SKM-1 treated with dmso at 0.1 percent for 144 hours (cell line): ENCODE measurements at regions not wholly inside any gene's neighbourhood (a gene's known extent, or its start where the extent isn't known, plus 50 kb on each side); places are given as distances from the start of the nearest gene placed in this dataset.

Experiments used
- DNase-seq: peaks from one replicate; lab custom pipeline; 2025; ENCODE audit not compliant: unreplicated experiment; lab: John Stamatoyannopoulos, UW

DNA sequence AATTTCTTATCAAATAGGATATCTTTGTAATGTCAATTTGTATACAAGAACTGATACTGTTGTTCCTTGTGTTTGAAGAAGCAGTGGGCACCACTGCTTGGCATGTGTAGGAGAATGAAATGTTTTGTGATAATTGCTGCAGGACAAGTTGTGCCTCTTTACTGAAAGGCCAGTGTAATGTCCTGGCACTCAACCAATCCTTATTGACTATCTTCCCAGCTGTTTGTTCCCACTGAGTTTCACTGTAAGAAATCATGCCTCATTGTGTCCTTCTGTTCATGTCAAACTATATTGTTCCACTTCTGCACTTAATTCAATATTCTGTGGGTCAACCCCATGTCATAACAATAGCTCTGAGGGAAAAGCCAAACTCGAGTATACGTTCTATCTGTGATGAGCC lies 136.1 kb upstream of the FAM83B start:
- no peak for DNase-seq

DNA sequence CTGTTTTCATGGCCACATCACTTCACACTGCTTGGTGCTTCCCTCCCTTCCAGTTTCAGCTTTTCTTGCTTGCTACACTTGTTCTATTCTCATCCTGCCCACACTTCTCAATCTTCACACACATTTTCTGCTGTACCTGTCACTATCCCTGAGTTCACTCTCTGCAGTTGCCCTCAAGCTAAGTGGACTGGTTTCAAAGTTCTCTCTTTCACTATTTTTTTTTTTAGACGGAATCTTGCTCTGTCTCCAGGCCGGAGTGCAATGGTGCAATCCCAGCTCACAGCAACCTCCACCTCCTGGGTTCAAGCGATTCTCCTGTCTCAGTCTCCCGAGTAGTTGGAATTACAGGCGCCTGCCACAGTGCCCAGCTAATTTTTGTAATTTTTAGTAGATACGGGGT lies 130.6 kb upstream of the FAM83B start:
- DNase-seq = no peak

DNA sequence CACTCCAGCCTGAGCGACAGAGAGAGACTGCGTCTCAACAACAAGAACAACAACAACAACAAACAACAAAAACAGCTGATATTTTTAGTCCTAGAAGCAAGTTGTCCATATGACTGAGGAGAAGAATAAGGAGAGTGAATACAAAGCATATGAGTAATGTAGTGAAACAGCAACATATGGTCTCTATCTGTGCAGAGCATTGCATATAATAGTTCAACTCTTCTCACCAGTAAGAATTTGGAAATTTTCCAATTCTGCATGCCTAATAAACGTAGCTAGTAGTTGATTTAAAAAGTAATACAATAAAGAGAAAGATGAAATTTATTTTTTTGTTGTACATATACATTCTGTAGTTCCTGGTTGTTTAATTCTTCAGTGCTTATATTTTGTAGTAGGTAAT lies 129.7 kb upstream of the FAM83B start:
- no peak for DNase-seq

DNA sequence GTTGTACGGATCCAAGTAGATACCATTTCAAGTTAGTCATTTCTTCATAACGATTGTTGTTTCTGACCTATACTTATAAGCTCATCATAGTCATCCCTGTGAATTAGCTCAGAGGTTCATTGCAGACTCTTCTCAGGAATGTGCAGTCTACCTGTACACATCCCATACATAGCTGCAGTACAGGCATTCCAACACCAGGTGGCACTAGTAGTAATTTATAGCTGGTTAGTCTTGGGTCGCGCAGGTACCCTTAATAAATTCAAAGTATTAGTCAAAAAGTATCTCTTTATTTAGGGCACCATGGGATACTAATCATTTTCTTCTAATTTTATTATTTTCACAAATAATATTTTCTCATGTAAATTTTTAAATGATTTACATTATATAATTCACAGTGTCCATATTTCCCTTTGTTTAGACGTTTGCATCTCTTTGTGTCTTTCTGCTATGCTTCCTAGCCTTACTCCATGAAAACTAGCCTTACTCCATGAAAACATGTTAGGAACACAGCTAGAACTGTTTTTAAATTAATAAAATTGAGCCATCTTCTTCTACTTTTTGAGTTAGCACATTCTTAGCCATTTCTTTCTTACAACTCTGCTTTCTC lies 128.6 kb upstream of the FAM83B start:
- DNase-seq = peak; percentile 15

DNA sequence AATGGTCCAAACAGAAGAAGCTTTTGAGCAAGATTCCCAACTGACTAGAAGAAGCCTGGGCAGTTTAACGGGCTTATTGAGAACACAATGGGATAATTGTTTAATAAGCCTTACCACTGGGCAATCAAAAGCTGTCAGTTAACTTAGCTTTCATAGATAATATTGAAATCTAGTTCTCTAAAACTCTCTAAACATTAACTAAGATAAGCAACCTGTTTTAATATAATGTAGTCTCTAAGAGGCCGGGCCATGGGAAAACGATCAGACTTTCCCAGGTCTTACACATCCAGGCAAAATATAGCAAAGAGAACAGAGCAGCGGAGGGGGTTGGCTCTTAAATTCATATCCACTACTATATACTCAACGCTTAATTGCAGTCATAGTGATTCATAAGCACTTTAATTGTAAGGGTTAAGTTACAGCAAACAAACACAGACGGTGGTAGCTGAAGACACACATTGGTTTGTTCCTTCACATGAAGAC lies 128.0 kb upstream of the FAM83B start:
- no peak for DNase-seq

DNA sequence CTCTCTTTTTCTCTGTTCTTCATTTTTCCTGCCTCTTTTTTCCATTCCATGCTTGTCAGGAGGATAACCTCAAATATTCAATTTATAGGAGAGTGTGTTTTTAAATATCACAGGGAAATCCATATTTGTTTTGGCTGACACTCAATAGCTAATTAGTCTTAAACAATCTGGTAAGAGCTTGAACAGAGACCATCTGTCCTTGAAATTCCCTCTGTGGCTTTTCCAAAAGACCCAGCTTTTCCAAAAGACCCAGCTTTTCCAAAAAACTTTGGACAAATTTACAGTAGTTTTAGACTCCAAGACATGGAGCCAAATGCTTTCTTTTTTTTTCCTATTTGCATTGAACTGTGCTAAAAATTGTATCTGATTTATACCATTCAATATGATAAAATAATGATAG lies 127.4 kb upstream of the FAM83B start:
- DNase-seq = no peak

DNA sequence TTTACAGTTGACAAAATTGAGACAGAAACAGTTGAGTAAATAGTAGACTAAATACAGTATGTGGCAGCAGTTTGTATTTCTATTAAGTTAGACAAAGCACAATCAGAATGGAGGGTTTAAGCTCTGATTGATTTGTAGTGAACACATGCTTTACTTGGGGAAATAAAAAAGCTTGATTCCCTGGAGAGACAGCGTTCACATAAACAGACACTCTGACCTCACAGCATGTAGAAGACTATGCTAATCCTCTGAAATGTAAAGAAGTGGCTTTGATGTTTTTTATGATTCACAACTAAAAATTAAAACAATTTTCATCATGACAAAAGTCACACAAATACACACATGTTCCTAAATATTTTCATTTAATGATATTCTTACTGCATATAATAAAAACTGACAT lies 126.9 kb upstream of the FAM83B start:
- DNase-seq = no peak

DNA sequence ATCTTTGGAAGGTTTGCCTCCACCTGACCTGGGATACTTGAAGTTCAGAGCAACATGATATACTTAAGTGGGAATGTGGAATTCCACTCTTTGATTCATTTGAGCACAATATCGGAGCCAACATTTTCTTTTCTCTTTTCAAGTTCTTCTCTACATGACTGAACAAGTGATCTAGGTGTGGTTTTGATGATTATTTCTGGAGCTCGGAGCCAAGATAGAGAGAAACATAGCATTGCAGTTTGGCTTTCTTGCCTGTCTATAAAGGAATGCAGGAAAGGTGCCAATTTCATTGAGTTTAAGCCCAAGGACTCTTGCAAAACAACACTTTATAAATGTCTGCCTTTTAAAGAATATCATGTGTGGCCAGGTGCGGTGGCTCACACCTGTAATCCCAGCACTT lies 124.2 kb upstream of the FAM83B start:
- no peak for DNase-seq

DNA sequence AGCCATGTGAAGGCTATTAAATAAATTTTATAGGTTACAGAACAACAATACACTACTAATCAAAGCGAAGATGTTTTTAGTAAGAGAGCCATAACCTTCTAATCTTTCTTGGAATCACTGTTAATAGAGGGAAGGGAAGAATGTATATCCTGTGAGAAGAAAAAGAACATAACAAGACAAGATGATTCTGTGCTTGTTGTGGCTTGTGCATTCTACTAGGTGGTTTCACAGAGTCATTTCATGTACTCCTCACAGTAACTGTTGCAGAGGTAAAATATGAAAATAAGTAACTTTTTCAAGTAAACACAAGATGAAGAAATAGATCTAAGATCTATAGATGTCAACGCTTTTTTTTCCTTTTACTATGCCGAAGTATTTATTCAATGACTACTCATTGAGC lies 116.9 kb upstream of the FAM83B start:
- DNase-seq = no peak

DNA sequence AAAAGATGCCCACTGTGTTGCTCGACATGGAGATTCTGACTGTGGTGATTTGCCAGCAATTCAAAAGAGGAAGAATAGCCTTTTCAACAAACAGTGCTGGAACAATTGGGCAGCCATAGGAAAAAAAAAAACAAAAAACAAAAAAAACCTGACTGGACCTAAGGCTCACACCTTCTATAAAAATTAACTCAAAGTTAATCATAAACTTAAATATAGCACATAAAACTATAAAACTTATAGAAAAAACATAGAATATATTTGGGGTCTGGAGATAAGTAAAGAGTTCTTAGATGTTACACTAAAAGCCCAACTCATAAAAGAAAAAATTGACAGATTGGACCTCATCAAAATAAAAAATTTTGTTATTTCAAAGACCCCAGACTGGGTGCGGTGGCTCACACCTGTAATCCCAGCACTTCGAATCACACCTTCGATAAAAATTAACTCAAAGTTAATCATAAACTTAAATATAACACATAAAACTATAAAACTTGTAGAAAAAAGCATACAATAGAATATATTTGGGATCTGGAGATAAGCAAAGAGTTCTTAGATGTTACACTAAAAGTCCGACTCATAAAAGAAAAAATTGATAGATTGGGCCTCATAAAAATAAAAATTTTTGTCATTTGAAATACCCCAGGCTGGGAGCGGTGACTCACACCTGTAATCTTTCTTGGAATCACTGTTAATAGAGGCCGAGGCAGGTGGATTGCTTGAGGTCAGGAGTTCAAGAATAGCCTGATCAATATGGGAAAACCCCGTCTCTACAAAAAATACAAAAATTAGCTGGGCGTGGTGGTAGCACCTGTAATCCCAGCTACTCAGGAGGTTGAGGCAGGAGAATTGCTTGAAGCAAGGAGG lies 115.6 kb upstream of the FAM83B start:
- no peak for DNase-seq

DNA sequence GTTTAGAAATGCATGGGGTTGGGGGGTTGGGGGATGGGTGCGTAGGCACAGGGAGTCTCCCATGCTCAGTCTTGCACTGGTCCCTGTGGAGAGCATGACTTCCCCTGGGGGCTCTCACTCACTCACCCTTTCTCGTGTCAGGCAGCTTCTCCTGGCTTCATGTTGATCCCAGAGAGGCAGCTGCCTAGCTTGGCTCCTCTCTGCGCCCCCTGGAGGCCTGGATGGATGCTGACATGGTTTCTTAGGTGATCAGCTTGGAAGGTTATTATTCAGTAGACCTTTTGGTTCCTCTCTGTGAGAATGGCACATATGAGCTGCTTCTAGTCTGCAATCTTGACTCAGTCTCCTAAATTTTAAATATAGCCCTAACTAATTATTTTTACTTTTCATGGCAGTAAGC lies 109.3 kb upstream of the FAM83B start:
- DNase-seq = peak; percentile 4

DNA sequence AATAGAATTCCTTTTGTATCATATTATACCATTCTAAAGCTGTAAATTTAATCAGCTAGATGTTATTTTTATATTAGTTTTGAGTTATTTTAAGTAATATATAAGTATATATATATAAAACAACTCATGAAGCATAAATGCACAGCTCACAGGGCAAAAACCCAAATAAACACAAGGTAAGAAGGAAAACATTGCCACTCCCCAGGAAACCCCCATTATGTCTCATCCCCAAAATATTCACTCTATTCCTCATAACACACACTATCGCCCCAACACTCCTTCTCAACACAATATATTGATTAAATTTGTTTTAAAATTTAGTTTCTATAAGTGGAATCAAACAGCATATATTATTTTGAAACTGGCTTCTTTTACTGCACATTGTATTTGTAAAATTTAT lies 98.6 kb upstream of the FAM83B start:
- DNase-seq = no peak

DNA sequence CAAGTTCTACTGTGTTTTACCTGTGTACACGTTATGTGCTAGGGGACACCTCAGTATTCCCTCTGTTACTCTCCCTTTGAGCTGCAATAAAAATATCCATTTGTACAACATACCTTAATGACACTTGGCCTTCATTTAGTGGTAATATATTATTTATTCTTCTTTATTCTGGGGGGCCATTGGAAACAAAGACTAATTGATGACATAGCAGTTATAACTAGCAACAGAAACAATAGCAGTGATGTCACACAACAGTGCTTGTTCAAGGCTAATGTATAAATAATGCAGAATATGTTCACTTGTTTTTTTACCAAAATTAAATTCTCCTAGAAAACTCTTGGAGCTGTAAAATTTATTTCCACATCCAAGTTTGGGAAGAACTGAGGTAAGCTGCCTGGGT lies 92.2 kb upstream of the FAM83B start:
- no peak for DNase-seq

DNA sequence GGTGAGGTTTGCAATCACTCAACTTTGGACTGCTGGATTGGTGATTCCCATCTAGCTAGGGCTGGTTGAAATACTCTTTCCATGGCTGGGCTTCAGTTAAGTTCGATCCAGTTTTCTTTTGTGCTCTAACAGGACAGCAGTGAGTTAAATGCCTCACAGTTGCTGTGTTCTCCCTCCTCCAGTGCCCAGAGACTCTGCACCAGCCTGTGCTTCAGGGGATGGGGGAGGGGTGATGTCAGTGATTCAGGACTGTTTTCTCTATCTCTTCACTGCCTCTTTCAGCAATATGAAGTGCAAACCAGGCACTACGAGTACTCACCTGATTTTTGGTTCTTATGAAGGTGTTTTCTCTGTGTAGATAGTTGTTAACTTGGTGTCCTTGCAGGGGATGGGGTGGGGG lies 88.2 kb upstream of the FAM83B start:
- no peak for DNase-seq

DNA sequence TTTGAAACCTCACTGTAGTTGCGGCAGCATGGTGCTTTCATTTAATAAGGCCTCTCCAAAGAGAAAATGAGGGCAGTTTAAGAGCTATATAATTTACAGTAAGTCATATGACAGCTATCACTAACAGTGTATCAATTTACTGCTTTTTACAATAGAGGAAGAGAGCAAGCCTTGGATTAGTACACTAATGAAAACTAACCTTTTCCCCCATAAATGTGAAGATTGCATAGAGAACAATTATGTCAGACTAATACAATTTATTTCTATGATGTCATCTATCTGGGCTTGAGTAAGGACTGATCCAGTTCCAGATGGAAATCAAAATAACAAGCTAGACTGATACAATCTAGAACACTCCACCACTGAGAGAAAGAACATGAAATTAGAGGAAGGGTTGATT lies 78.1 kb upstream of the FAM83B start:
- DNase-seq = no peak

DNA sequence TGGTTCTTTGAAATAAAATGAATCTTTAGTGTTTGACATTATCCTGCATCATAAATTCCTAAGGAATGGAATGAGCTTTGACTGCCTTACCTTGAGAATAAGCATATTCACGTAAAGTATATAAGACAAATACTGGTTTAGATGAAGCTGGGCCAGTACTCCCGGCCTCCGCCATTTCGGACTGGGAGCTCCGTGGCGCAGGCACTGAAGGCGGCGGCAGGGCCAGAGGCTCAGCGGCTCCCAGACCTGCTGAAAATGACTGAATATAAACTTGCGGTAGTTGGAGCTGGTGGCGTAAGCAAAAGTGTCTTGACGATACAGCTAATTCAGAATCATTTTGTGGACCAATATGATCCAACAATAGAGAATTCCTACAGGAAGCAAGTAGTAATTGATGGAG lies 76.2 kb upstream of the FAM83B start:
- DNase-seq = no peak

DNA sequence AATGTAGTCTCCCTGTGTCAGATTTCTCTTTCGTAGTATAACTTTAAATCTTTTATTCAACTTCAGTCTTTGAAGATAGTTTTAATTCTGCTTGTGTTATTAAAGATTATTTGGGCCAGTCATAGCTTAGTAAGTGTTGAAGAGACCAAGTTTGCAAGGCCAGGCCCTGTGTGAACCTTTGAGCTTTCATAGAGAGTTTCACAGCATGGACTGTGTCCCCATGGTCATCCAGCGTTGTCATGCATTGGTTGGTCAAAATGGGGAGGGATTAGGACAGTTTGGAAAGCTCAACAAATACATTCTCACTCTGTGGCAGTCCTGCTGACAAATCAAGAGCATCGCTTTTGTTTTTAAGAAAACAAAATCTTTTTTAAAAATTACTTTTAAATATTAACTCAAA lies 74.6 kb upstream of the FAM83B start:
- DNase-seq = no peak

DNA sequence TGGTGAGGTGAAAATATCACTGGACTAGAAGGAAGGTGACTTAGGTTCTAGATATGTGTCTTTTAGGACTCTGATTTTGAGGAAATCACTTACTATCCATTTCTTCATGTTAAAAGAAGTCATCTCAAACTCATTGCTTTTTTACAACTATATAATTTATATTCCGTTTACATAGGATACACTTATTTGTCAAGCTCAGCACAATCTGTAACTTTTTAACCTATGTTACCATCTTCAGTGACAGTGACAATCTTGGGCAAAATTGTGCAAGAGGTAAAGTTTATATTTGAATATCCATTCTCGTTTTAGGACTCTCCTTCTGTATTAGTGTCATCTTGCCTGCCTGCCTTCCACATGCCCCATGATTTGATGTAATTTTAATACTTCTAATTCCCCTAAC lies 74.0 kb upstream of the FAM83B start:
- DNase-seq = no peak

DNA sequence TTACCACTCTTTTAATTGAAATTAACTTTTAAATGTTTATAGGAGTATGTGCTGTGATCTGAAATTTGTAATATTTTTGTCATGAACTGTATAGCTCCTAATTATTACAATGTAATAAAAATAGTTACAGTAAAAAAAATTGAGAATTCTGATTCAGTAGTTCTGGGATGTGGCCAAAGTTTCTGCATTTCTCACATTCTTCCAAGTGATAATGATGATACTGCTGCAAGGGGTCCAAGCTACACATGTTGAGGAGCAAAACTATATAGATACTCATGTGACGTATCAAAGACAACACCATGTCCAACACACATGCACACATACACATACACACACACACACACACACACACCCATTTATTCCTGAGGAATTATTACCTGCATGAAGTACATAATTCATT lies 71.0 kb upstream of the FAM83B start:
- DNase-seq = no peak

DNA sequence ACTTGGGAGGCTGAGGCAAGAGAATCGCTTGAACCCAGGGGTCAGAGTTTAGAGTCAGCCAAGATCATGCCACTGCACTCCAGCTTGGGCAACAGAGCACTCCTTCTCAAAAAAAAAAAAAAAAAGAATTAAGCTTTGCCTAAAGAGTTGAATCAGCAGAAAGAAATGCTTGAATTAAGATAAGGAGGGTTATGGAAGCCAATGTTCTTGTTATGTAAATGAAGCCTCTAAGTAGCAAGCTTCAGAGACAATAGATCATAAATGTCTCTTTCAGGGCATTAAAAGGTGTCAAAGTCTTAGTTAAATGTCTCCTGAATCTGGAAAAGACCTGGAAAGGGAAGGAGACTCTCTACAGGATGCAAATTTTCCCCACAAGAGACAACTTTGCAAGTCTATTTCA lies 69.7 kb upstream of the FAM83B start:
- no peak for DNase-seq

DNA sequence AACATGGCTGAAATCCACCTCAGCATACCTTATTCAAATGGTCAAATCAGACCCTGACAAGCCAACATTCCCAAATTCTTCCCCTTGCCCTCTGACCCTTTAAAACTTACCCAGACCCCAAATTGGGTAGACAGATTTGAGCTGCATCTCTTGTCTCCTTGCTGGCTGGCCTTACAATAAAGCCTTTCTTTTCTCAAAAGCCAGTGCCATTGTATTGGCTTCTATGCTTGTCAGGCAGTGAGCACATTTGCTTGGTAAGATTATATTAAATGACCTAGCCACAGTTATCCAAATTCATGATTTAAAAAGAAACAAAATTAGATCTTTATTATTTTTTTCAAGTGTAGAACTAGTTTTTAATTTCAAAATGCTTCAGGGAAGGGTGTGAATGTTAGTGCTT lies 67.8 kb upstream of the FAM83B start:
- no peak for DNase-seq

DNA sequence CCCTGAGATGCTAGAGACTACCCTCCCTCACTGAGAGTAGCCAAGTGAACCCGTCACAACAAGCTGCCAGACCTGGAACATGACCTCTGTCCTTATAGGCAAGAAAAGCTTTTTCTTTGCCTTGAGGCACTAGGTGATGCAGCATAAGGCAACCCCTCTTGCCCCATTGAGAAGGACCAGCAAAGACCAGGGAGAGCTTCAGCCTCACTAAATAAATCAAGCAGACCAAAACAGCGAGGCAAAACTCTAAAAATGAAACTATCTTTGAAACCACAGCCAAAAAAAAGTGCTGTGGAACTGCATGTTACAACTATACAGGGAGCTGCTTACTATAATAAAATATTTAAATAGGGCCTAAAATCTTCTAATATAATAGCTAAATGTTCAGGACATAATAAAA lies 62.6 kb upstream of the FAM83B start:
- DNase-seq = no peak

DNA sequence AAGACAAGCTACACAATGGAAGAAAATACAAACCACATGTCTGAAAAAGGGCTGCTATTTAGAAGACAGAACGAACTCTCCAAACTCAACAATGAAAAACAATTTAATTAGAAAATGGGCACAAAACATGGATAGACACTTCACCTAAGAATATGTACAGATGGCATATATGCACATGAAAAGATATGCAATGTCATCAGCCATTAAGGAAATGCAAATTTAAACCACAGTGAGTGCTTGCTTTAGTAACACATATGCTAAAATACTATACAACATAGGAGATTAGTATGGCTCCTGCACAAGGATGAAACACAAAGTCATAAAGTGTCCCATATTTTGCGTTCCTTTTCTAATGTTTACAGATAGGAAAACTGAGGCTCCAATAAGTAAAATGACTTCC lies 60.4 kb upstream of the FAM83B start:
- no peak for DNase-seq
